Brain microvascular endothelial cell (primary cell): ENCODE measurements at regions not wholly inside any gene's neighbourhood (a gene's known extent, or its start where the extent isn't known, plus 50 kb on each side); places are given as distances from the start of the nearest gene placed in this dataset.

ENCODE experiments used
- DNase-seq: peaks from one replicate; pipeline ENCODE4 v3.0.0-alpha.2; 2020
- H3K27ac ChIP-seq: fragments of 250-450 bp; sonication (Bioruptor Pico); 2 replicates; pipeline ENCODE4 v1.5.1; 2020; ENCODE audit warnings: mild to moderate bottlenecking, moderate library complexity
- H3K27me3 ChIP-seq: fragments of 250-450 bp; sonication (Bioruptor Pico); replicated peaks from 2 replicates; pipeline ENCODE4 v1.5.1; 2020; ENCODE audit warnings: mild to moderate bottlenecking
- H3K36me3 ChIP-seq: fragments of 250-450 bp; sonication (Bioruptor Pico); replicated peaks from 2 replicates; pipeline ENCODE4 v1.5.1; 2020; ENCODE audit warnings: mild to moderate bottlenecking
- H3K4me3 ChIP-seq: 2 replicates; pipeline ENCODE4 v1.5.1; 2011; ENCODE audit warnings: low read depth, mild to moderate bottlenecking, control low read depth, low read length, moderate library complexity
- CTCF ChIP-seq: IDR thresholded peaks from 2 replicates; pipeline ENCODE4 v1.5.1; 2011; ENCODE audit warnings: low read depth, mild to moderate bottlenecking, moderate library complexity, low read length, control low read depth, inconsistent platforms; ENCODE audit errors: missing control alignments
- in situ Hi-C: cut with HindIII; loops from 2 replicates; pipeline ENCODE4 v1.10.0; 2017; ENCODE audit warnings: low sequenced_read_pairs, low pct_ligation_motif_present

GRCh38 chr6:8513174-8513573 is 77.8 kb upstream of the SLC35B3 start:
- in situ Hi-C loops: no loop called here
- Histone ChIP-seq H3K27me3 (no peaks in the 10 kb centered on the region), H3K4me3 (no peak overlapping the region), H3K36me3 (no peaks in the 10 kb centered on the region), H3K27ac (no peak overlapping the region)
- TF ChIP-seq CTCF: no peak
- no peak for DNase-seq

- no peak for DNase-seq
- Histone ChIP-seq H3K27ac (no peak overlapping the region), H3K27me3 (no peaks in the 10 kb centered on the region), H3K4me3 (no peak overlapping the region), H3K36me3 (no peaks in the 10 kb centered on the region)
- in situ Hi-C loops: no loop called here
- TF ChIP-seq CTCF: no peak
Observed at GRCh38 chr6:8507286-8507685, 71.9 kb upstream of the SLC35B3 start.

GRCh38 chr6:8506126-8506525 is 70.8 kb upstream of the SLC35B3 start:
- H3K4me3 ChIP-seq: no peak overlapping the region
- in situ Hi-C loops: no loop called here
- no peaks in the 10 kb centered on the region for H3K36me3 ChIP-seq
- DNase-seq: no peak
- H3K27ac ChIP-seq: no peak overlapping the region
- H3K27me3 ChIP-seq: no peaks in the 10 kb centered on the region
- TF ChIP-seq CTCF: no peak

GRCh38 chr6:8499540-8499939 is 64.2 kb upstream of the SLC35B3 start:
- Histone ChIP-seq H3K36me3 (no peaks in the 10 kb centered on the region), H3K27ac (no peak overlapping the region), H3K4me3 (no peak overlapping the region), H3K27me3 (no peaks in the 10 kb centered on the region)
- no peak for DNase-seq
- in situ Hi-C loops: no loop called here
- TF ChIP-seq CTCF: peak; percentile 58

- Histone ChIP-seq H3K36me3 (no peaks in the 10 kb centered on the region), H3K4me3 (no peak overlapping the region), H3K27me3 (no peaks in the 10 kb centered on the region), H3K27ac (no peak overlapping the region)
- no peak for TF ChIP-seq CTCF
- no peak for DNase-seq
- in situ Hi-C loops: no loop called here
Observed at GRCh38 chr6:8494730-8495129, 59.4 kb upstream of the SLC35B3 start.

GRCh38 chr6:8492536-8493133 is 57.3 kb upstream of the SLC35B3 start:
- no peak for DNase-seq

More at GRCh38 chr6:8492536-8493133, 57.3 kb upstream of the SLC35B3 start:
- Histone ChIP-seq H3K4me3 (no peak overlapping the region), H3K36me3 (no peaks in the 10 kb centered on the region), H3K27me3 (no peaks in the 10 kb centered on the region), H3K27ac (no peak overlapping the region)
- TF ChIP-seq CTCF: no peak
- in situ Hi-C loops: no loop called here
